ENCODE measurements at regions not wholly inside any gene's neighbourhood (a gene's known extent, or its start where the extent isn't known, plus 50 kb on each side); places are given as distances from the start of the nearest gene placed in this dataset.

DNA sequence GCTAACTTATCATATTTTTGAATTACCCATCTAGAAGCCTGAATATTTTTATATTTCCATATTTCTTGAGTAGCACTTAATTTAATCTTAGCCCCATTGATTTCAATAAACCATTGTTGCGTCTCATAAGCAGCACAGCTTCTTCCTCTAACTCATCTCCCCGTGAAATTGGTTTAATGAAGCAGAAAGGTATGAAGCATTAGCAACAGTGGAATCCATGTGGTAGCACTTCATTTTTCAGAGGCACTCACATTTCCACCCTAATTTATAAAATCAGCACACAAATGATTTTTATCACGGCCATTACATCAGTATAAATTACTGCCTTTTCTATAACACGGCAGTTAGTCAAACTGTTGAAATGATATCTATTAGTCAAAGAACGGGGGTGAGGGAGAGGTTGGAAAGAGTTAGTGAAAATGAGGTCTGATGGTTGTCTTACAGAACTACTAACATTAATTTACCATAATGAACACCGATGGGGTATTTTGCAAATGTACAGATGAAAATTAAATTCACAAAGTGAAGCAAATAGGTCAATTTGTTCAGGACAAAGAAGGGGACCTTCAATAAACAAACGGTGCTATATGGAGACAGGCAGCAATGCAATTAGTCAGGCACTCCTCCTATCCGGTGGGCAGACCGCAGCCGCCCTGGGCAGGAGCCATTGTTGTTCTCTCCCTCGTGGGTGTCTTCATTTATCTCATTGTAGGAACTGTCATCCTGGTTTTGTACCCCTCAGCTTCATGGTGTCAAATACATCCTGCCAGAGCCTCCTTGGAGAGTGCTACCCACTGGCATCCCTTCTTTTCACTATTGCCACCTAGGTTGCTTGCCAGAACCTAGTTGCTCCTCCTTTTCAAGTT is 205.7 kb downstream of the SOX3 start:
- H3K9me1 ChIP-seq (replicated peaks; ENCODE audit: control insufficient read depth, extremely low read depth, insufficient read depth, low read length), result no peaks in the 10 kb centered on the region
- no peak for FAIRE-seq

More for the DNA sequence above, 205.7 kb downstream of the SOX3 start:
- H3K27ac ChIP-seq (ENCODE audit: insufficient read depth, low read depth, low read length), result no peak overlapping the region
- dilution Hi-C loops (cut with MboI; ENCODE audit: extremely low pct_ligation_motif_present, low sequenced_read_pairs) (no loop called here), intact Hi-C loops (cut with micrococcal nuclease) (no loop called here)
- no peak overlapping the region for H3K9ac ChIP-seq (replicated peaks; ENCODE audit: extremely low read depth, insufficient read depth, low read length)
- BruUV-seq (replicated peaks), result no TSS peak
- no peaks in the 10 kb centered on the region for H4K20me1 ChIP-seq (replicated peaks; ENCODE audit: control insufficient read depth, extremely low read depth, insufficient read depth, low read length)
- no peaks in the 10 kb centered on the region for H3K36me3 ChIP-seq (ENCODE audit: control insufficient read depth in 2 of 2, extremely low read depth in 1 of 2, insufficient read depth in 2 of 2, low read length in 2 of 2)
- H3K9me3 ChIP-seq (replicated peaks; ENCODE audit: control insufficient read depth, insufficient read depth, low read length), result no peaks in the 10 kb centered on the region
- ChIA-PET CTCF (no interaction called here), POLR2A (no interaction called here)
- no peak for DNase-seq (ENCODE audit: low read depth, low spot score)
- no peak overlapping the region for H3K4me3 ChIP-seq (replicated peaks in 1 of 3; ENCODE audit: insufficient read depth in 1 of 3, low read depth in 1 of 3, low read length in 3 of 3)
- no peaks in the 10 kb centered on the region for H3K4me1 ChIP-seq (ENCODE audit: control insufficient read depth, extremely low read depth, insufficient read depth, low read length)
- no peak for TF ChIP-seq MYC (IDR thresholded peaks at IDR 0.05; ENCODE audit: low read depth, low read length)
- no peak for TF ChIP-seq FOS (IDR thresholded peaks at IDR 0.05; ENCODE audit: borderline replicate concordance, insufficient read depth, low read length)
- TF ChIP-seq, protein P1, sequence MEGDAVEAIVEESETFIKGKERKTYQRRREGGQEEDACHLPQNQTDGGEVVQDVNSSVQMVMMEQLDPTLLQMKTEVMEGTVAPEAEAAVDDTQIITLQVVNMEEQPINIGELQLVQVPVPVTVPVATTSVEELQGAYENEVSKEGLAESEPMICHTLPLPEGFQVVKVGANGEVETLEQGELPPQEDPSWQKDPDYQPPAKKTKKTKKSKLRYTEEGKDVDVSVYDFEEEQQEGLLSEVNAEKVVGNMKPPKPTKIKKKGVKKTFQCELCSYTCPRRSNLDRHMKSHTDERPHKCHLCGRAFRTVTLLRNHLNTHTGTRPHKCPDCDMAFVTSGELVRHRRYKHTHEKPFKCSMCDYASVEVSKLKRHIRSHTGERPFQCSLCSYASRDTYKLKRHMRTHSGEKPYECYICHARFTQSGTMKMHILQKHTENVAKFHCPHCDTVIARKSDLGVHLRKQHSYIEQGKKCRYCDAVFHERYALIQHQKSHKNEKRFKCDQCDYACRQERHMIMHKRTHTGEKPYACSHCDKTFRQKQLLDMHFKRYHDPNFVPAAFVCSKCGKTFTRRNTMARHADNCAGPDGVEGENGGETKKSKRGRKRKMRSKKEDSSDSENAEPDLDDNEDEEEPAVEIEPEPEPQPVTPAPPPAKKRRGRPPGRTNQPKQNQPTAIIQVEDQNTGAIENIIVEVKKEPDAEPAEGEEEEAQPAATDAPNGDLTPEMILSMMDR (IDR thresholded peaks at IDR 0.05; ENCODE audit: extremely low read depth in 1 of 2, insufficient read depth in 1 of 2, low read depth in 1 of 2, low read length in 2 of 2), result no peak
- TF ChIP-seq EZH2 (IDR thresholded peaks at IDR 0.05; ENCODE audit: borderline replicate concordance, low read depth, low read length, severe bottlenecking), result no peak
- no peak for TF ChIP-seq POLR2AphosphoS5 (IDR thresholded peaks at IDR 0.05; ENCODE audit: insufficient read depth, low read depth, low read length)
- TF ChIP-seq, protein P2, sequence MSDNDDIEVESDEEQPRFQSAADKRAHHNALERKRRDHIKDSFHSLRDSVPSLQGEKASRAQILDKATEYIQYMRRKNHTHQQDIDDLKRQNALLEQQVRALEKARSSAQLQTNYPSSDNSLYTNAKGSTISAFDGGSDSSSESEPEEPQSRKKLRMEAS (IDR thresholded peaks at IDR 0.05; ENCODE audit: insufficient read depth, insufficient read length), result no peak
- TF ChIP-seq JUN (IDR thresholded peaks at IDR 0.05; ENCODE audit: borderline replicate concordance, insufficient read depth, insufficient read length, low read depth), result no peak
- no peak for TF ChIP-seq POLR2A (IDR thresholded peaks at IDR 0.05; ENCODE audit: low read depth, low read length)
- TF ChIP-seq GATA2 (IDR thresholded peaks at IDR 0.05; ENCODE audit: insufficient read depth, insufficient read length, low read depth, low read length), result no peak
- H3K79me2 ChIP-seq (ENCODE audit: control insufficient read depth, insufficient read depth, low read length), result no peaks in the 10 kb centered on the region
- H3K4me2 ChIP-seq (ENCODE audit: insufficient read depth, low read length), result no peak overlapping the region
- no peak overlapping the region for H2AFZ ChIP-seq (ENCODE audit: low read depth, low read length)
- no peaks in the 10 kb centered on the region for H3K27me3 ChIP-seq (ENCODE audit: control insufficient read depth in 2 of 2, insufficient read depth in 2 of 2, low read length in 2 of 2)

Measured in endothelial cell of umbilical vein (primary cell).